NCI-H146 treated with DMSO at 0.1 percent for 48 hours (cell line): ENCODE measurements at regions not wholly inside any gene's neighbourhood (a gene's known extent, or its start where the extent isn't known, plus 50 kb on each side); places are given as distances from the start of the nearest gene placed in this dataset.

Source experiments
- DNase-seq: peaks from one replicate; lab custom pipeline; 2025; ENCODE audit not compliant: unreplicated experiment; lab: John Stamatoyannopoulos, UW

DNA sequence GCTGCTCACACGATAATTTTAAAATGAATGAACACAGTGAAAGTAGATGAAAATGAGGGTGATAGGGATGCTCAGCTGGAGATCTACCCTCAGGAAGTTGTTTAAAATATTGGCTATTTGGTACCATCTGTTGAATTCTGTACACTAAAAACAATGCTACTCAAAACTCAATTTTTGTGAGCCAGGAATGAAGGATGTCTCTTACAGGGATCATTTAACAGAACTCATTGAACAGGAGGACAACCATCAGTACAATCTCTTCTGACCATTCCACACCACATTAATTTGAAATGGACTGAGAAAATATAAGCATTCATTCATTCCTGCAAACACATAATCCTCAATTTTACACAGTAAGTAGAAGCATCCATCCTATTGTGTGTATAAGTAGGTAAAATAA is 1355.1 kb upstream of the CRIM1 start:
- no peak for DNase-seq

DNA sequence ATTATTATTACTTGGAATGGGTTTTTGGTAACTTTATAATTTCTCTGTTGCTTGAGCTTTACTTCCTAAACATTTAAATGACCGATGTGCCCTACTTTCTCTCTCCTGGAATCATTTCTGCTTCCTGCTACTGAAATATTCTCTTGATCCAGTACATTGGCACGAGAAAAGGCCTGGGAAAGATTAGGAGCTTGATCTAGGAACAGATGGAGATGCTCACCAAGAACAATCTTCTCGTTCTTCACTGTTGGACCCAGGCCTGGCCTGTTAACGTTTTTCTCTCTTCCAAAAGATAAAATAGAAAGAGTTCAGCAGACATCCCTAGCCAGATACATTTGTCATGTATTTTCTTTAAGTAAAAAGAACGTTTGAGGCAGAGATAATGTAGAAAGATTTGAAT is 1356.8 kb upstream of the CRIM1 start:
- DNase-seq, result no peak

DNA sequence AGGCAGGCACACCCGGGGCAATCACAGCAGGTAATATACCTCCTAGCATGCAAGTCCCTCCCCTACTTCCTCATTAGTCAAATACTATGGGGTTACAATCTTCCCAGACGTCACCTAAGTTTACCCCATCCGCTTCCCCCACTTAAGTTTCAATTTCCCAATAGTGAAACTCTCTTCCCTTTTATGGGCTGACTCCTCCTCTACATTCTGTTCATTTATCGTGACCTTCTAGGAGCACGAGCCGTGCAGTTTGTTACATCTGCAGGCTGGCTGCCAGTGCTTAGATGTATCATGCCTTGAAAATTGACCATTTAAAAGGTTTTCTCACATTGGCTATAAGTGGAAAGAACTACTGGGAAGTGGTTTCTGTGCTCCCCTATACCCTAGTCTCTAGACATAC is 1357.8 kb upstream of the CRIM1 start:
- no peak for DNase-seq

DNA sequence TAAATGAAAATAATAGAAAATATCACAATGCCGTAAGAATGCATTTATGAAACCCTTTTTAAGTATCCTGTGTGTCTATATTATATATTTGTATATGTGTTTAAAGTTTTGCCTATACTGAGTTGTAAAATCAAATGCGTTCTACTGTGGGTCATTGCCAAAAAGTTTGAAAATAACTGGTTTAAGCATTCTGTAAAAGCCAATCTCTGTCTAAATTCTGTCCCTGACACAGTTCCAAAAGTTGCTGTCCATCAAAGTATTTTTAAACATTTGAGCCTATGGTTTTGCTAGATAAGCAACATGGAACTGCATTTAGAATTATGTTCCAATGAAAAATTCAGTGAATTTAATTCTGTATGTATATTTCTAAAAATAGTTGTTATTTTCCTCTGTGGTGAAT is 1360.4 kb upstream of the CRIM1 start:
- DNase-seq, result no peak

DNA sequence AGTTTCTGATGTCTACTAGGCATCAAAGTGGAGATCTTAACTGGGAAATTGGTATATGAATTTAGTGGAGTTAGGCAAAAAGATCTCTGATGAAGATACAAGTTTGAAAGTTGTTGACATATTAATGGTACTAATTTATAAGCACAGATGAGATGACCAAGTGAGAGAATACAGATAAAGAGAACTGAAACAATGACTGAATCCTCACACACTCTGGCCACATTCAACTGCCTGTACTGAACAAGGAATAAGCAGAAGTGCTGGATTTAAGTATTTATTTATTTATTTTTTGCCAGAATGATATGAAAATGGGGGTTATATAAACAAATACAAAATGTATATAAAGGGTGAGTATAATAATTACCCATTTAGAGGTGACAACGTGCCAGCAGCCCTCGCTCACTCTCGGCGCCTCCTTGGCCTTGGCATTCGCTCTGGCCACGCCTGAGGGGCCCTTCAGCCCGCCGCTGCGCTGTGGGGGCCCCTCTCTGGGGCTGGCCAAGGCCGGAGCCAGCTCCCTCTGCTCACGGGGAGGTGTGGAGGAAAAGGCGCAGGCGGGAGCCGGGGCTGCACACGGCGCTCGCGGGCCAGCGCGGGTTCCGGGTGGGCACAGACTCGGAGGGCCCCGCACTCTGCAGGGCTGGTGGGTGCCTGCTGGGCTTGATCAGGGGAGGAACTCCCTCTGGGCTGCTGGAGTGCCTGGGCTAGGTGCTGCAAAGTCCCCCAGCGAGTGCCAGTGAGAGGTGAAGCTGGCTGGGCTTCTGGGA is 1363.9 kb upstream of the CRIM1 start:
- no peak for DNase-seq

DNA sequence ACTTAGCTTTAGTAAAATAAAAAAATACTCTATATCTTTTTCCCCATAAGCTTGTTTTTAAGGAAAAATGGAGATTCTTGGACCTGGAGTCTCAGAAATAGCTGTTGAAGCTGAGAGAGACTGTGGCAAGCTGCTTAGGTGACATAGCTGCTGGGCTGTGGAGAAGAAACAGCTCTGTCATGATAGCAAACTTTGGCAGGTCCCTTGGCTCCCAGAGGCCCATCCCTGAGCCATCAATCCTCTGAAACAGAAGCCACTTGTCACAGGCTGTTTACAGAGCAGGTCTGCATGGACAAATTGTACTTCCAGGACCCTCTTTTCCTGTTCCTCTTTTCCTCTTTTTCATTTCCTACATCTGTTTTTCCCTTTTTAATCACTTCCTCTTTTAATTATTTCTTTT is 1370.1 kb upstream of the CRIM1 start:
- no peak for DNase-seq

DNA sequence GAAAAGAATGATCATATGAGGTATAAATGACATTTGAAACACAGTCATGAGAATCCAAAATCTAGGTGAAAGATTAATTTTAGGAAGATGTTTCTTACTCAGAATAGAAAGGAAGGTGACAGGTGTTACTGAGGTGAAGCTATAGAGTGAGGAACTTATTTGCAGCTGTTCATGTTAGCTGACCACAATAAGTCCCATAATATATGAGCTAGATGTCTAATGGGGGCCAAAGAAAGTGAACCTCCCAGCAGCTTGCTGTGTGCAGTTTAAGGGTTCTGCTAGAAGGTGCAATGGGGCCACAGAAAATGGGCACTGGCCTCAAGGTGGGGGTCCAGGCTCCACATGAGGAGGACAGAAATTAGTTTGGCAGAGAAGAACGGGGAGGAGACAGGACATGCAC is 1374.9 kb upstream of the CRIM1 start:
- no peak for DNase-seq

DNA sequence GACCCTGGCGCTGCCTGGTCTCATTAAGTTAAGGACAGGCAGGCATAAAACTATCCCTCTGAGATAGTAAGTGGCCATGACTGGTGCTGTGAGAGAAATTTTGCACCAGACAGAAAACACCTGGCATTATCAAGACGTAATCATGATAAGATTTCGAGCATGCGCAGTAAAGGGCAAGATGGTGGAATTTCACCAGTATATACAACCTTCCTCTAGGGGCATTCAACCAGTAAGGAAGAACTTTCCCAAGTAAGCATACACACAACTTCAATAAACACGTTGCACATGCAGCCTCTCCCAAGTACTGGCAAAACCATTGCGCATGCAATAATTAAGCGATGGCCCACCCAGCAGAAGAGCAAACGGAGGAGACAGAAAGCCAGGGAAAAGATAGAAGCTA is 1376.4 kb upstream of the CRIM1 start:
- DNase-seq, result no peak

DNA sequence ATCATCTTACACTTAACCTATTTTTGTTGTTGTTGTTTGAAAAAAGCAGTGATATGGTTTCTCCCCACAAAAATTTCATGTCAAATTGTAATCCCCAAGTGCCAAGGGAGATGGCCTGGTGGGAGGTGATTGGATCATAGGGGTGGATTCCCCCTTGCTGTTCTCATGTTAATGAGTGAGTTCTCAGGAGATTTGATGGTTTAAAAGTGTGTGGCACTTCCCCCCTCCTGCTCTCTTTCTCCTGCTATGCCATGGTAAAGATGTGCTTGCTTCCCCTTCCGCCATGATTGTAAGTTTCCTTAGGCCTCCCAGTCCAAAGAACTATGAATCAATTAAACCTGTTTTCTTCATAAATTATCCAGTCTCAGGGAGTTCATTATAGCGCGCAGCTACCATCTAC is 1362.7 kb upstream of the FAM98A start:
- DNase-seq, result no peak

DNA sequence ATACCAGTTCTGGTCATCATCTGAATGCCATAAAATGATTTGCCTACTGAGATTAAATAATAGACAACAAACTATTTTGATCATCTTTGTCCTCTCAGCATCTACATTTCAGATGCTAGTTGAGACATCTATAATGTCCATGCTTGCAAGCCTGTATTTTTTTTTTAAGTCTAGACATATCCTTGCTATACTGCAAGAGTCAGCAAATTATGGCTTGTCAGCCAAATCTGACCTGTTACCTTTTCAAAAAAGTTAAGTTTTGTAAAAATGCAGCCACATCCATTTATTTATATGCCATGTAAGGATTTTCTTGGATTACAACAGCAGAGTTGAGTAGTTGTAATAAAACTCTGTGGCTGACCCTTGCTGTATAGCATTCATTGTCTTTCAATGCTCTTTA is 1355.7 kb upstream of the FAM98A start:
- DNase-seq, result no peak

DNA sequence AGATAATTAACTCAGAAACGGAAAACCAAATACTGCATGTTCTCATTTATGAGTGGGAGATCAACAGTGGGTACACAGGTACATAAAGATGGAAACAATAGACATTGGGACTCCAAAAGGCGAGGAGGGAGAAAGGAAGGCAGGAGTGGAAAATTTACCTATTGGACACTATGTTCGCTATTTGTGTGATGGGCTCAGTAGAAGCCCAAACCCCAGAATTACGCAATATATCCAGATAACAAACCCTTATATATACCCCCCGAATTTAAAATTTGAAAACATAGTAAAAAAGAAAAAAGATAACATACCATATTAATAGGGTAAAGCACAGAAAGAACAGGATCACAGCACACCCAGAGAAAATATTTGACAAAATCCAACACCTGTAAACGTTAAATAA is 1351.7 kb upstream of the FAM98A start:
- no peak for DNase-seq

DNA sequence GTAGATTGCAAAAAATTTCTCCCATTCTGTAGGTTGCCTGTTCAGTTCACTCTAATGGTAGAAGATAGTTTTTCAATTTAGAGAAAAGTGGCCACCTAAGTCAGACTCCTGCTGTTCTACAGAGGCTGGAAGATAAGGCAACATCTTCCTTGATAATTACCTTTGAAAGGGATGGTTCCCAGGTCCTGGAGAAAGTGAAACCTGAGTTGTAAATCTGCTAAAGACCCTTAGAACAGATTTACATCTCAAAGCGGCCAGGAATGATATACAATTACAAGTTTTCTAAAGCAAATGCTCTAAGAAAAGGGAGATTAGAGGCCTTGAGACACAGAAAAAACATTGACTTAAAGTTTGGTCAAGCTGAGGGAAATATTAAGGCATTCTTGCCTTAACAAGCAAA is 1350.2 kb upstream of the FAM98A start:
- no peak for DNase-seq

DNA sequence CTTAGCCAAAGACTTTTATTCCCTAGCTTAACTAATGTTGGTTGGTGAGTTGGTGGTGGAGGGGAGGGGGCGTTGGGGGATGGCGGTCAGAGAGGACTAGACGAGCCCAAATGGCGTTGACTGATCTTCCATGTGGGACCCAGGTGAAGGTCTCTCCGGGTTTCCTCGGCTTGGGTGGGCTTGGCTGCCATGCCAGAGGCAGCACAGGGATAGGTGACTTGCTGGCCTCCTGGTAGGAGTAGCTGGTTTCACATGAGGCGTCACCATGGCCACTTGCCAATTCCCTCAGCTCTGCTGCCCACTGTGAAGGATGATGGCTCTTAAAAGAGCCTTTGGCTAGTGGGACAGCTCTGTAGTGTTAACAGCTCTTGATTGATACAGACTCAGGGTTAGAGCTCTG is 1337.0 kb upstream of the FAM98A start:
- no peak for DNase-seq

DNA sequence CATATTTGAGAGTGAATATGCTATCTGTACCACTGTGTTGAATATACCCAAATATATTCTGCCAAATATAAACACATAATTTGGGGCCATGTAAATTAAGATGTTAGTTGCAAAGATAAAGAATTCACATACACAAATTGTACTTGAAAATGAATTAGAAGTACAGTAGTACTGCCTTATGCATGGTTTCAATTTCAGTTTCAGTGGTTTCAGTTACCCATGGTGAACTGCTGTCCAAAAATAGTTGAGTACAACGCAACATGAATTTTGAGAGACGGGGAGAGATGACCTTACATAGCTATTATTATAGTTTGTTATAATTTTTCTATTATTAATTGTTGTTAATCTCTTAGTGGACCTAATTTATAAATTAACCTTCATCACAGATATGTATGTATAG is 1313.0 kb upstream of the FAM98A start:
- no peak for DNase-seq

DNA sequence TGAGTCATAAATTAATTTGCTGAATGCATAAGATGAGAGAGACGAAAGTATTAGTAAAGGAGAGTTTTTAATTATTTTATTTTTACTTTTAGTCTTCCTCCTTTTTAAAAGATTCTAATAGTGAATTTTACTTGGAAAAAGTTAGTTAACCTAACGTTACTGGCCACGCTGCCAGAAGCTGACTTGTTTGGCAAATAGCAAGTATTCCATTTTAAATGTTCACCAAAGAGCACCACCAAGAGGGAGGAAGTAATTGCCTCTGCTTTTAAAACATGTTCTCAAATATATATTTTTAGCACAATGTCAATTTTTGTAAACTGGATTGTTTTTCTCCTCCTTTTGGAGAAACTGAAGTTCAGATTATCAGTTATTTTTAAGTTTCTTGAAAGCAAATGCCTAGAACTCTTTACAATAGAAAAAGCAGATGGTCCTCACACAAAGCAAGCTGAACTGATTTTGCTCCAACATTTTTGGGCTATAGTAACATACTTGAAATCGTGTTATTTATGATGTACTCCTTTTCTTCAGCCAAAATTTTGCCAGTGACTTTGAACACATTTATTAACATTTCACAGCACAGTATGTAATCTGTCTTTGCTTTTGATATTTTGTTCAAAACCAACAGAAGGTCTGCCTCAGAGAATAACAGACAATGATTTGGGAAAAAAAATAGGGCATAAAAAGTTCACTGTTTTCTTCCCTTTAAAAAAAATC is 1311.0 kb upstream of the FAM98A start:
- DNase-seq, result no peak

DNA sequence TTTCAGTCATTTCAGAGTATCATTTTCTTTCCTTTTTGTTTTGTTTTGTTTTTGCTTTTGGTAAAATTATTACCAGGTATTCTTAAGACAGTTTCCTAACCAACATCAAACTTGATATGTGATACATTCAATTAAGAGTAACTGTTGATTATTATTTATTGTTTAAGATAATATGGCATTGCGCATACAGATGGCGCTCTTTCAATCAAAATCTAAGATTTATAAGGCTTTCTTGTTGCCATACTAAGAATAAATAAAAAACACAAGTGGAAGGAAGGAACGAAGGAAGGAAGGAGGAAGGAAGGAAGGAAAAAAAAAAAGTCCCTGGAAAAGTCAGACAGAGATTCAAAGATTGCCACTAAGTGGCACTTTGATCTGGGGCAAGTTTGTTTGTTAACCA is 1308.7 kb upstream of the FAM98A start:
- no peak for DNase-seq

DNA sequence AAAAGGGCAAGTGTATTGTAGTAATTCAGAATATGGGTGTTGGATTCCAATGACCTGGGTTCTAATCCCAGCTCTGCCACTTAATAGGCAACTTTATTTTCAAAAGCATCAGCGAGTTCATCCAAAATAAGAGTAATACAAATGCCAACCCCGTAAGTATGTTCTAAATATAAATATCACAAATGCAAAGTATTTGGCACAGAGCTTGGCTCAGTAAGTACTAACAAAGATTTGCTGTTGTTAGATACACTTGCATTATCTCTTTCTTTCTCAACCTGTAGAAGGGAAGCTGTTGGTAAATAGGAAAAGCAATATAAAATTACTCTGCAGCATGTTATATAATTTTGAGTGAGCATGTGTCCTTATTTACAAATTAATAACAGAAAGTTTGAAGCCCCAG is 1302.6 kb upstream of the FAM98A start:
- no peak for DNase-seq

DNA sequence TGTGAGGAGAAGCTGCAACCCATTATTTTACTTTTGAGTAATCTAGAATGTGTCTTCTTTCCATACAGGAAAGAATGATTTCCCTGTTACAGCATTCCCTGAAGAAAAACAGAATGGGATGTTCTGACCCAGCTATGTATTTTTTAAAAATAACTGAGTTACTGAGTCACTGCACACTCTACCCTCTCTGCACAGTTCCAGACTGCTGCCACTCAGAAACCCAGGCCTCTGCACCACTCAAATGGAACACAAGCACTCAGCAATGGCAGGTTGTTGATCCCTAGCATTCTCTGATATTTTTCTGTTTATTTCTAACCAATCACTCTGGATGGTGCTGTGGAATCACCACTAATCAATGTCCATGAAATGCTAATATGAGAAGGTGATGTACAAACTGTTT is 1300.0 kb upstream of the FAM98A start:
- DNase-seq, result no peak

DNA sequence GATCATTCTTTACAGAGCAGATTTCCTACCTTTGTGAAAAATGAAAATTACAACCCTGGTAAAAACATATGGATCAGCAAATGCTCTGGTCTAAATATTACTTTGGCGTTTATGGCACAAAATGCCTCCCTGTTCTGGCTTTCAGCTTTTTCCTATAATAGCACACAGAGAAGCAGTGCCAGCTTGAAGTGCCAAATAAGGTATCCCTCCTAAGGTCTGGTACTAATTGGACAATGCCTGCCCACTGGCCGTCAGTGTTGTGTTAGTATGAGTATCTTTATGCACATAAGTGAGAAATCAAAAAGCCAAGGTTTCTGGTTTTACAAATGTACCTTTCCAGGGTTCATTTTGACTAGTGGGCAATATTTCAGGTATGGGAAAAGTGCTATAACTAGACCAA is 1293.7 kb upstream of the FAM98A start:
- DNase-seq, result no peak

DNA sequence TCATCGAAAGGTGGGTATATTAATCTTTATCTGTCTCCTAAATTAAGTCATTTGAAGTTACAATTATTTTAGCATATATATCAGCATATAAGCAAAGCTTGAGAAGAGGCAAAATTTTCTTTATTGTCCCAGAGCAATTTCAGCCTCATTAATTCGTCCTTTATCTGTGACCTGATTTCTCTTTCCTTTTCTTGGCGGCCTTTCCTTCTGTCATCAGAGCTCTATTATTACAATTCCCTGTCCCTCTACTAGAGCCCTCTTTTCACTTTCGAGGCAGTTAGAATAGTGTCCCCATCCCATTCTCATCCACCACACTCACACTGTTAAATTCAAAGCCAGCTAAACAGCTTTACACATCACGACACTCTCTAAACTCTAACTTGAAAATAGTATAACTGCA is 1293.2 kb upstream of the FAM98A start:
- no peak for DNase-seq

DNA sequence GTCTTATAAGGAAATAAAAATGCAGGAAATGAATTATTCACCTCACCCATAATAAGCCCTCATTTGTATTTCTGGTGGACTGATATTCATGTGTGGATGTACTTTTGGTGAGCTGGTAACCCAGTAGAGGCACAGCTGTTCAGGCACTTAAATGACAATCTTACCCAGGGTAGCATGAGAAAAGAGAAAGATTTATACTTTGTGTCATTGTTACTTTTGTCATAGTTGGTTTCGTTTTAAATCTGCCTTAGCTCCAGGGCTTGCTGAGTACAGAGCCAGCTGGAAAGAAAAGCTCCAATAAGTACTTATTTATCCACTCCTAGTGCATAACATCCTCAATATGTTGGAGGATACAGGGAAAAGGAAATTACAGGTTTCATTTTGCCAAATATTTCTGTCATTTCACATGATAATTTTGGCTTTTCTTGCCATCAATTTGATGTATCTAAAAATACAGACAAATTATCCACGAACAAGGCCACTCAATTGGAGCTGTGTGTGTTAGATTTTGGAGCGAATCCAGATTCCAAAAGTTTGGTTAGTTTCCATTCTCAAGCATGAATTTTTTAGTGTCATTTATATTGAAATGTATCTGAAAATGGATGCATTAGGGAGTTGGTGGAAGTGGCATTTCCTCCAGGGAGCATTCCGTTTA is 1276.1 kb upstream of the FAM98A start:
- no peak for DNase-seq

DNA sequence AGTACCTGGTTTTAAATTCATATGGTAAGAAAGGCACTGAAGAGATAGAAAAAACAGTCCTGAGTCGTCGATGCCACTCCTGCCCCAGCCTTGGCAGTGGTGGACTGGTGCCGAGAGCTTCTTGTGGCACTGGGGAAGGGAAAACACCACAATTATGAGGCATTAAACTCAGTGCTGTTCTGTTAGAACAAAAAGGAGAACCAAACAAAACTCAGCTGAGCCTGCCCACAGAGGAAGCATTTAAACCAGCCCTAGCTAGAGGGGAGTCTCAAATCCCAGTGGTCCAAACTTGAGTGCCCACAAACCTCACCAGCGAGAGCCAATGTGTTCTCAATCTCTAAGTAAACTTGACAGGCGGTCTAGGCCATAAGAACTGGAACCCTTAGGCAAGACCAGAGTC is 1254.5 kb upstream of the FAM98A start:
- no peak for DNase-seq
